GM06990 (cell line): ENCODE measurements at regions not wholly inside any gene's neighbourhood (a gene's known extent, or its start where the extent isn't known, plus 50 kb on each side); places are given as distances from the start of the nearest gene placed in this dataset.
"Not testable (repeated sequence)": the region's sequence is repeated elsewhere in the genome, so short reads cannot be mapped to it uniquely, and the experiment has no call there.

Experiments
- DNase-seq: peaks from one replicate; pipeline ENCODE4 v3.0.0-alpha.2; 2011; ENCODE audit not compliant: insufficient read length; ENCODE audit errors: extremely low read depth
- H3K27me3 ChIP-seq: replicated peaks from 2 replicates; pipeline ENCODE4 v1.6.0; 2011; ENCODE audit warnings: low read length; ENCODE audit not compliant: control insufficient read depth, insufficient read depth
- H3K36me3 ChIP-seq: 2 replicates; pipeline ENCODE4 v1.5.1; 2011; ENCODE audit warnings: low read length; ENCODE audit not compliant: control insufficient read depth, insufficient read depth
- H3K4me3 ChIP-seq: replicated peaks from 2 replicates; pipeline ENCODE4 v1.5.1; 2011; ENCODE audit warnings: low read depth, mild to moderate bottlenecking, control low read depth, low read length
- CTCF ChIP-seq: IDR thresholded peaks from 2 replicates; pipeline ENCODE4 v1.5.1; 2011; ENCODE audit warnings: low read length, control low read depth, mild to moderate bottlenecking, inconsistent platforms; ENCODE audit not compliant: insufficient read depth, poor library complexity, severe bottlenecking

- no peak for DNase-seq
- Histone ChIP-seq H3K36me3 (no peaks in the 10 kb centered on the region), H3K27me3 (no peaks in the 10 kb centered on the region; the same call in none of the 2 replicates), H3K4me3 (no peak overlapping the region)
- TF ChIP-seq CTCF, result no peak
These were observed 310.9 kb downstream of the ADGRD1 start for GRCh38 chr12:131264635-131265034.

- Histone ChIP-seq H3K4me3 (no peak overlapping the region), H3K36me3 (no peaks in the 10 kb centered on the region), H3K27me3 (no peaks in the 10 kb centered on the region; the same call in none of the 2 replicates)
- no peak for DNase-seq
- TF ChIP-seq CTCF, result no peak
These were observed 313.1 kb downstream of the ADGRD1 start for GRCh38 chr12:131266591-131267467.

GRCh38 chr12:131267576-131267975, 313.9 kb downstream of the ADGRD1 start:
- TF ChIP-seq CTCF, result no peak
- H3K36me3 ChIP-seq, result no peaks in the 10 kb centered on the region
- no peaks in the 10 kb centered on the region; the same call in none of the 2 replicates for H3K27me3 ChIP-seq
- no peak for DNase-seq
- H3K4me3 ChIP-seq, result no peak overlapping the region

- H3K4me3 ChIP-seq, H3K27me3 ChIP-seq, H3K36me3 ChIP-seq, DNase-seq: not testable (repeated sequence)
These were observed 314.4 kb downstream of the ADGRD1 start for GRCh38 chr12:131268123-131268522.

GRCh38 chr12:131268571-131268970, 314.9 kb downstream of the ADGRD1 start:
- not testable (repeated sequence) for H3K4me3 ChIP-seq, H3K27me3 ChIP-seq, DNase-seq, H3K36me3 ChIP-seq

- no peak for DNase-seq
- TF ChIP-seq CTCF, result no peak
- H3K4me3 ChIP-seq, result no peak overlapping the region
- no peaks in the 10 kb centered on the region for H3K36me3 ChIP-seq
- H3K27me3 ChIP-seq, result no peaks in the 10 kb centered on the region; the same call in 1 of the 2 replicates
These were observed 315.8 kb downstream of the ADGRD1 start for GRCh38 chr12:131269551-131269950.

GRCh38 chr12:131269977-131270376, 316.3 kb downstream of the ADGRD1 start:
- not testable (repeated sequence) for H3K36me3 ChIP-seq, DNase-seq, H3K4me3 ChIP-seq, H3K27me3 ChIP-seq
